RWPE2 (cell line): ENCODE measurements at regions not wholly inside any gene's neighbourhood (a gene's known extent, or its start where the extent isn't known, plus 50 kb on each side); places are given as distances from the start of the nearest gene placed in this dataset.

Experiments
- ATAC-seq: fragments of 200-7000 bp; cut with Tn5 transposase; 3 replicates; pipeline ENCODE4 v1.9.1; 2021; ENCODE audit warnings: low read depth
- DNase-seq: peaks from one replicate; pipeline ENCODE4 v3.0.0-alpha.2; 2020; ENCODE audit warnings: low spot score
- H3K27ac ChIP-seq: fragments of 450-650 bp; 2 replicates; pipeline ENCODE4 v1.5.1; 2017; ENCODE audit warnings: mild to moderate bottlenecking; ENCODE audit not compliant: poor library complexity, severe bottlenecking
- H3K27me3 ChIP-seq: fragments of 250-450 bp; sonication (Bioruptor Pico); 2 replicates; pipeline ENCODE4 v1.5.1; 2021; ENCODE audit warnings: mild to moderate bottlenecking, moderate library complexity; ENCODE audit not compliant: insufficient read depth, poor library complexity, severe bottlenecking
- H3K36me3 ChIP-seq: fragments of 250-450 bp; sonication (Bioruptor Pico); 2 replicates; pipeline ENCODE4 v1.5.1; 2020; ENCODE audit warnings: low read depth, mild to moderate bottlenecking, moderate library complexity
- H3K4me1 ChIP-seq: fragments of 250-450 bp; sonication (Bioruptor Pico); 2 replicates; pipeline ENCODE4 v1.5.1; 2021; ENCODE audit warnings: mild to moderate bottlenecking, moderate library complexity; ENCODE audit not compliant: insufficient read depth, poor library complexity, severe bottlenecking
- H3K4me3 ChIP-seq: fragments of 250-450 bp; sonication (Bioruptor Pico); 2 replicates; pipeline ENCODE4 v1.5.1; 2021; ENCODE audit warnings: mild to moderate bottlenecking, moderate library complexity; ENCODE audit not compliant: severe bottlenecking
- H3K9me3 ChIP-seq: fragments of 250-450 bp; sonication (Bioruptor Pico); 2 replicates; pipeline ENCODE4 v1.5.1; 2021; ENCODE audit warnings: mild to moderate bottlenecking, moderate library complexity; ENCODE audit not compliant: severe bottlenecking
- TF ChIP-seq, protein P1 (sequence below): fragments of 450-650 bp; IDR thresholded peaks from one replicate; pipeline ENCODE4 v1.5.1; 2017; ENCODE audit warnings: mild to moderate bottlenecking, moderate library complexity; ENCODE audit not compliant: poor library complexity, severe bottlenecking

GRCh38 chr7:24049296-24049695 lies 234.7 kb upstream of the NPY start:
- no peaks in the 10 kb centered on the region for H3K9me3 ChIP-seq
- ATAC-seq (no peak), DNase-seq (no peak)
- H3K4me3 ChIP-seq, result no peak overlapping the region
- H3K36me3 ChIP-seq, result no peaks in the 10 kb centered on the region
- peaks cover under 1% of the 10 kb centered on the region for H3K27me3 ChIP-seq
- H3K4me1 ChIP-seq, result peaks cover 19% of the 10 kb centered on the region
- TF ChIP-seq, protein P1, sequence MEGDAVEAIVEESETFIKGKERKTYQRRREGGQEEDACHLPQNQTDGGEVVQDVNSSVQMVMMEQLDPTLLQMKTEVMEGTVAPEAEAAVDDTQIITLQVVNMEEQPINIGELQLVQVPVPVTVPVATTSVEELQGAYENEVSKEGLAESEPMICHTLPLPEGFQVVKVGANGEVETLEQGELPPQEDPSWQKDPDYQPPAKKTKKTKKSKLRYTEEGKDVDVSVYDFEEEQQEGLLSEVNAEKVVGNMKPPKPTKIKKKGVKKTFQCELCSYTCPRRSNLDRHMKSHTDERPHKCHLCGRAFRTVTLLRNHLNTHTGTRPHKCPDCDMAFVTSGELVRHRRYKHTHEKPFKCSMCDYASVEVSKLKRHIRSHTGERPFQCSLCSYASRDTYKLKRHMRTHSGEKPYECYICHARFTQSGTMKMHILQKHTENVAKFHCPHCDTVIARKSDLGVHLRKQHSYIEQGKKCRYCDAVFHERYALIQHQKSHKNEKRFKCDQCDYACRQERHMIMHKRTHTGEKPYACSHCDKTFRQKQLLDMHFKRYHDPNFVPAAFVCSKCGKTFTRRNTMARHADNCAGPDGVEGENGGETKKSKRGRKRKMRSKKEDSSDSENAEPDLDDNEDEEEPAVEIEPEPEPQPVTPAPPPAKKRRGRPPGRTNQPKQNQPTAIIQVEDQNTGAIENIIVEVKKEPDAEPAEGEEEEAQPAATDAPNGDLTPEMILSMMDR, result no peak
- no peak overlapping the region for H3K27ac ChIP-seq

DNA sequence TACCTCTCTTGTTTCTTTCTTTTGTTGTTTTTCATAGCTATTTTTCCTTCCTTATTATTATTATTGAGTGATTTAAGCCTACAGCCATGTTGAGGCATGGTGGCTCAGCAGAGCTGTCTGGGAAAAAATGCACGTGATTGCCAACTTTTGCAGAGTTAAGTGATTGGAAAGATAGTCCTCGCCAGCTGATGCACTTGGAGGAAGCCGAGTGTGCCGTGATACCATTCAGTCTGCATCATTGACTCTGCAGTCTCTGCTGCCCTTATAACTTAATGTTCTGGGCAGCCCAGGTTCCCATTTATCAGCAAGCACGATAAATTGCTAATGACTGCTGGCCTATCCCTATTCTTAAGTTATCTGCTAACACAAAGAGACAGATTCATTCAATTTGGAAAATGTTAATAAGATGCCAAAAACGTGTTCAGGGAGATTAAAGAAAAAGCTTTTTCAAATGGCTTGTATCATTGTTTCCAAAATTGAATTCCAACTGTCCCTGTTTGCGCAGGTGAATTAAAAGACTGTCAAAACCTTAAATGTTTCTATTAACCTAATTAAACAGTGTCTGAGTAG lies 232.9 kb upstream of the NPY start:
- no peaks in the 10 kb centered on the region for H3K36me3 ChIP-seq
- peaks cover 7% of the 10 kb centered on the region for H3K27me3 ChIP-seq
- ATAC-seq (no peak), DNase-seq (no peak)
- no peaks in the 10 kb centered on the region for H3K9me3 ChIP-seq
- peaks cover 19% of the 10 kb centered on the region for H3K4me1 ChIP-seq
- no peak overlapping the region for H3K27ac ChIP-seq
- no peak overlapping the region for H3K4me3 ChIP-seq
- TF ChIP-seq, protein P1, result no peak

DNA sequence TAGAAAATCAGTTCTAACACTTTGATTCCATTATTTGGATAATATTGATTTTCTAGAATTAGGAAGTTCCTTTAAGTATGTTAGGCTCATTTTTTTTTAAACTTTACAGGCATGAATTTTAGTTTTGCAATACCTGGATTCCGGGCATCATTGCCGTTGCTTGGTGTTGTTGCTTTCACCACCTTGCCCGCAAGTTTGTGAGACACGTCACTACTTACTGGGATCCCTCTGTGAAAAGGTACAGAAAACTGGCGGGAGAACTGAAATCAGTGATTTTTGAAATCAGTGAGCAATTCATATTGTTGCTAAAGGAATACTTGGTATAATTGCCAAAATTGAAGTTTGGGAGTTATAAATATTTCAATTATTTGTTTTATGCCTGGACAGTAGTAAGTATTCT lies 232.3 kb upstream of the NPY start:
- DNase-seq, result no peak

DNA sequence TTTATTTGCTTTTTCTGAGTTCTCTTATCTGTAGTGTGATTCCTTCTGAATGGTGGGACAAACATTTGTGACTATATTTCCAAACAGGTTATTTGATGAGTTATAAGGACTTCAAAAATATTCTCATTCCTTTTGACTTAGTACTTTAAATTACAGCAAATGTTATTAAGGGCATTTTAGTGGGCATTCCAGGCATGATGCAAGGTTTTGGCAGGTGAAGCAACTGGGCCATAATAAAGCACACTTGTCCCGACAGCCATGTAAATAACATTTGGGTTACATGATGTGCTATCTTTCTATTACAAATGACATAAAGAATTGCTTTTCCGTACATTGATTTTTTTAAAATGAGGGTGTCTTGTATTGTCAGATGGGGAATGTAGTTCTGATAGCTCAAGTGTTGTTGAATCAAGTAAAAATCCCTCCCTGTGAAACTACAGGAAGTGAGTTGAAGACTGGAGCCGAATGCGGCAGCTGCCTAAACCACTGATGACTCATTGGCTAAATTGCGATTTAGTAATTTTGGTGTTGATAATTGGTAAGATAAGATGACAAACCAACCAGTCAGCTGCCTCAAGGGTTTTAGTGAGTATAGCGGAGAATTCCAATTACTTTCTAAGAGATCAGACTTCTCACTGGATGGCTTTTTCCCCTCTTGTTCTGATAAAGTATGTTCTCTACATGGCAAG lies 231.3 kb upstream of the NPY start:
- H3K4me3 ChIP-seq, result no peak overlapping the region
- peaks cover 7% of the 10 kb centered on the region for H3K27me3 ChIP-seq
- H3K4me1 ChIP-seq, result peaks cover 19% of the 10 kb centered on the region
- TF ChIP-seq, protein P1, result no peak
- H3K36me3 ChIP-seq, result no peaks in the 10 kb centered on the region
- H3K27ac ChIP-seq, result peak overlapping the region; percentile 59
- no peaks in the 10 kb centered on the region for H3K9me3 ChIP-seq
- ATAC-seq, result peak; percentile 90
- no peak for DNase-seq

More for the DNA sequence above, 232.3 kb upstream of the NPY start:
- Histone ChIP-seq H3K27ac (peak overlapping the region; percentile 59), H3K9me3 (no peaks in the 10 kb centered on the region), H3K36me3 (no peaks in the 10 kb centered on the region), H3K4me1 (peaks cover 19% of the 10 kb centered on the region), H3K4me3 (no peak overlapping the region), H3K27me3 (peaks cover 7% of the 10 kb centered on the region)
- no peak for ATAC-seq
- TF ChIP-seq, protein P1, result no peak

DNA sequence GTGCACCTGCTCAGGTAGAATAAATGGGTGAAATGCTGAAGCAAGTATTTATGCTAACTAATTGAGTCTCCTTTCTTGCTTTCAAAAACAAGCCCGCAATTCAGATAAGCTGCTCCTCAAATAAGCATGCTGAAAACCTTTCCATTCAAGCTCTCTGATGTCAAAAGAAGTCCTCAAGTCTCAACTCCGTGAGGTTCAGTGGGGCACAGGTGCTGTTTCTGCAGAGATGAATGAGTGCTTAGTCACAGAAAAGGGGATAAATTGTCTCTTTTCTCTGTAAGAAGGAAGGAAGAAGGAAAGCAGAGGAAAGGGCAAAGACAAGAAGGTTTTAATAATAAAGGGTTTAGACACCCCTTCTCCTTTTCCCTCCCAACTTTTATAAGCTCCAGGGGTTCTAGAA lies 229.8 kb upstream of the NPY start:
- ATAC-seq (no peak), DNase-seq (no peak)
- TF ChIP-seq, protein P1, result no peak
- Histone ChIP-seq H3K27me3 (peaks cover 7% of the 10 kb centered on the region), H3K36me3 (no peaks in the 10 kb centered on the region), H3K9me3 (no peaks in the 10 kb centered on the region), H3K27ac (no peak overlapping the region), H3K4me1 (peaks cover 19% of the 10 kb centered on the region), H3K4me3 (no peak overlapping the region)
